ENCODE measurements at regions not wholly inside any gene's neighbourhood (a gene's known extent, or its start where the extent isn't known, plus 50 kb on each side); places are given as distances from the start of the nearest gene placed in this dataset.

DNA sequence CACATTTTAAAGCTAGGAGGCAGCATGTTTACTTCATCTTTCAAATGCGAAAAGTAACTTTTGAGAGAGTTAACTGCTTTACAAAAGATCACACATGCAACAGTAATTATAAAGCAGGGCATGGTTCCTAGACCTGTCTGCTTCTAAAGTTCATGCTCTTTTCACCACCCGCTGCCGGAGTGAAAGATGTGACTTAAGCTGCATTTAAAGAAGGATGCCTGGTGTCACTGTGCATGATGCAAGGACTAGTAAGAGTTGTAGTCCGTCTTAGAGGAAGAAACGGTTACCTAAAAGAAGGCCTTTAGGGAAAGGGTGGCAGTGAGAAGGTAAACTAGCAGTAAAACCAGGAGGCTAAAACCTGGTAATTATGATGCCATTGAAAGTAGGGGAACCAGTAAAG is 1689.1 kb downstream of the KCNT2 start:
- Histone ChIP-seq H3K4me1 (no peaks in the 10 kb centered on the region), H3K9me3 (no peaks in the 10 kb centered on the region), H3K4me3 (no peak overlapping the region), H3K27ac (no peak overlapping the region), H3K36me3 (no peaks in the 10 kb centered on the region), H3K27me3 (no peaks in the 10 kb centered on the region)
- TF ChIP-seq POLR2A (IDR thresholded peaks at IDR 0.05) (no peak), EP300 (IDR thresholded peaks at IDR 0.05) (no peak), CTCF (IDR thresholded peaks at IDR 0.05) (no peak)
- DNase-seq (ENCODE audit: low spot score in 2 of 2) = no peak
- 80 to 85% methylated on average over 5 of the region's 5 CpGs for WGBS, 2 donors

GRCh38 chr1:194917769-194918168 is 1690.5 kb downstream of the KCNT2 start:
- Histone ChIP-seq H3K27ac (no peak overlapping the region), H3K27me3 (no peaks in the 10 kb centered on the region), H3K4me3 (no peak overlapping the region), H3K9me3 (no peaks in the 10 kb centered on the region), H3K36me3 (no peaks in the 10 kb centered on the region), H3K4me1 (no peaks in the 10 kb centered on the region)
- DNase-seq (ENCODE audit: low spot score in 2 of 2) = no peak
- WGBS, 2 donors = 70 to 73% methylated on average over 4 of the region's 4 CpGs
- TF ChIP-seq CTCF (IDR thresholded peaks at IDR 0.05) (no peak), POLR2A (IDR thresholded peaks at IDR 0.05) (no peak), EP300 (IDR thresholded peaks at IDR 0.05) (no peak)

- H3K27ac ChIP-seq = no peak overlapping the region
- no peaks in the 10 kb centered on the region for H3K36me3 ChIP-seq
- WGBS, 2 donors = 80 to 82% methylated on average over 1 of the region's 1 CpG
- TF ChIP-seq CTCF (IDR thresholded peaks at IDR 0.05) = no peak
- TF ChIP-seq POLR2A (IDR thresholded peaks at IDR 0.05) = no peak
- no peak for TF ChIP-seq EP300 (IDR thresholded peaks at IDR 0.05)
- H3K9me3 ChIP-seq = no peaks in the 10 kb centered on the region
- no peak overlapping the region for H3K4me3 ChIP-seq
- H3K27me3 ChIP-seq = no peaks in the 10 kb centered on the region
- no peaks in the 10 kb centered on the region for H3K4me1 ChIP-seq
- no peak for DNase-seq (ENCODE audit: low spot score in 2 of 2)
Observed at GRCh38 chr1:194908643-194909042, 1699.6 kb downstream of the KCNT2 start.

DNA sequence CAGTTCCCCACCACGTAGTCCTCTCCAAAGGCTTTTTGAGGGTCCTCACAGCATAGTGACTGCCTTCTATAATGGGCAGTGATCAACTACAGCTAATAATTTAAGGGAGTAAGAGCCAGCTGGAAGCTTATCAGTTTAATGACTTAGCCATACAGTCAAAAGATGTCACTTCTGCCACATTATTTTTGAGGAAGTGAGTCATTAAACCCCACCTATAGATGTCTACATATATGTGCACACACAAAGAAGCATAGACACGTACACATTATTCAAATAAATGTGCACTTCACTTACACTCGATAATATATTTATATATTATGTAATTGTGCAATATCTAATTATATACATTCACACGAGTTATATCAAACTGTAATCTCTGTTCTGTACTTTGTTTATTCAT is 1704.7 kb downstream of the KCNT2 start:
- H3K9me3 ChIP-seq = no peaks in the 10 kb centered on the region
- H3K27me3 ChIP-seq = no peaks in the 10 kb centered on the region
- H3K36me3 ChIP-seq = no peaks in the 10 kb centered on the region
- H3K4me1 ChIP-seq = no peaks in the 10 kb centered on the region
- DNase-seq (ENCODE audit: low spot score in 2 of 2) = no peak
- 93% methylated on average over 4 of the region's 4 CpGs for WGBS, 2 donors
- H3K4me3 ChIP-seq = no peak overlapping the region
- no peak overlapping the region for H3K27ac ChIP-seq
- TF ChIP-seq POLR2A (IDR thresholded peaks at IDR 0.05) = no peak
- TF ChIP-seq EP300 (IDR thresholded peaks at IDR 0.05) = no peak
- TF ChIP-seq CTCF (IDR thresholded peaks at IDR 0.05) = no peak

DNA sequence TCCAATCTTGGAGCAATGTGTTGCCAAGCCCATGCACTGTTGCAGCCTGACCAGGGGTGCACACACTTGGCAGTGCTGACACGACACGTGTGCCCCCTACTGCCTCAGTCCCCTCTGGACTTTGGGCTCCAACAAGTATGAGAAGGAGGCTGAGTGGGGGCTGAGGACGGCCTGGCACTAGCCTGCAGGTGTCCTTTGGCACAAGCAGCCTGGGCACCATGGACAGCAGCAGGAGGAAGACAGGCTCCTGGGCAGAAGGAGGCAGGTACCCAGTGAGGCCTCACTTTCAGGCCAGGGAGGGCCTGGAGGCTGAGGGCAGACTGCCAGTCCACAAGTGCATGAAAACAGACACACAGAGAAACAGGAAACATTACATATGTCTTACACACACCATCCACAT is 1702.9 kb upstream of the B3GALT2 start:
- H3K4me1 ChIP-seq = no peaks in the 10 kb centered on the region
- no peak overlapping the region for H3K4me3 ChIP-seq
- WGBS, 2 donors = 60 to 89% methylated on average over 3 of the region's 3 CpGs
- TF ChIP-seq CTCF (IDR thresholded peaks at IDR 0.05) (no peak), POLR2A (IDR thresholded peaks at IDR 0.05) (no peak), EP300 (IDR thresholded peaks at IDR 0.05) (no peak)
- no peaks in the 10 kb centered on the region for H3K36me3 ChIP-seq
- no peaks in the 10 kb centered on the region for H3K27me3 ChIP-seq
- no peak overlapping the region for H3K27ac ChIP-seq
- H3K9me3 ChIP-seq = peaks cover 0 to 7% (median 0%) of the 10 kb centered on the region in 4 donors
- DNase-seq (ENCODE audit: low spot score in 2 of 2) = no peak
